Mesenchymal stem cell (in vitro differentiated cells and primary cell): ENCODE measurements at regions not wholly inside any gene's neighbourhood (a gene's known extent, or its start where the extent isn't known, plus 50 kb on each side); places are given as distances from the start of the nearest gene placed in this dataset.
"Not testable (repeated sequence)": the region's sequence is repeated elsewhere in the genome, so short reads cannot be mapped to it uniquely, and the experiment has no call there.

ENCODE experiments used
- DNase-seq: peaks from one replicate; pipeline ENCODE4 v3.0.0-alpha.2; 2013
- H2AFZ ChIP-seq: one replicate; pipeline ENCODE4 v1.6.1; 2013; ENCODE audit warnings: low read depth, mild to moderate bottlenecking, control low read depth, inconsistent platforms, low read length, moderate library complexity
- H2AK5ac ChIP-seq: 2 replicates; pipeline ENCODE4 v1.6.1; 2013; ENCODE audit warnings: low read length, moderate library complexity, mild to moderate bottlenecking, inconsistent platforms; ENCODE audit not compliant: severe bottlenecking
- H2BK120ac ChIP-seq: one replicate; pipeline ENCODE4 v1.6.1; 2013; ENCODE audit warnings: low read depth, mild to moderate bottlenecking, inconsistent platforms, low read length, moderate library complexity
- H2BK12ac ChIP-seq, 2 experiments: one replicate each; pipeline ENCODE4 v1.6.1; 2013; ENCODE audit warnings: inconsistent platforms in 2 of 2, low read length in 2 of 2, mild to moderate bottlenecking in 2 of 2, moderate library complexity in 2 of 2, control low read depth in 1 of 2
- H2BK15ac ChIP-seq: one replicate; pipeline ENCODE4 v1.6.1; 2013; ENCODE audit warnings: mild to moderate bottlenecking, low read depth, inconsistent platforms; ENCODE audit not compliant: poor library complexity, severe bottlenecking
- H2BK5ac ChIP-seq: 2 replicates; pipeline ENCODE4 v1.6.1; 2013; ENCODE audit warnings: low read depth, mild to moderate bottlenecking, low read length, control low read depth, inconsistent platforms; ENCODE audit not compliant: poor library complexity, severe bottlenecking
- H3K14ac ChIP-seq, 2 experiments: one replicate each; pipeline ENCODE4 v1.6.1; 2013; ENCODE audit warnings: inconsistent platforms in 2 of 2, low read length in 2 of 2, control low read depth in 1 of 2, mild to moderate bottlenecking in 1 of 2, moderate library complexity in 1 of 2
- H3K18ac ChIP-seq, 2 experiments: one replicate each; pipeline ENCODE4 v1.6.1; 2013; ENCODE audit warnings: inconsistent platforms in 2 of 2, low read length in 2 of 2, control low read depth in 1 of 2, low read depth in 1 of 2, mild to moderate bottlenecking in 1 of 2
- H3K23ac ChIP-seq, 2 experiments: one replicate each; pipeline ENCODE4 v1.6.1; 2013; ENCODE audit warnings: inconsistent platforms in 2 of 2, low read length in 2 of 2, mild to moderate bottlenecking in 2 of 2, moderate library complexity in 2 of 2, control low read depth in 1 of 2
- H3K27ac ChIP-seq: 2 replicates; pipeline ENCODE4 v1.5.1; 2013; ENCODE audit warnings: mild to moderate bottlenecking, moderate library complexity, low read length, control low read depth, inconsistent platforms; ENCODE audit not compliant: poor library complexity, severe bottlenecking
- H3K27me3 ChIP-seq, 2 experiments: 2 replicates each; pipeline versions ENCODE4 v1.6.1 to v1.7.0; 2013; ENCODE audit warnings: low read length in 2 of 2, mild to moderate bottlenecking in 2 of 2, moderate library complexity in 2 of 2, control low read depth in 1 of 2, inconsistent platforms in 1 of 2; ENCODE audit not compliant: control insufficient read depth in 1 of 2, insufficient read depth in 1 of 2
- H3K36me3 ChIP-seq, 2 experiments: 2 replicates each; pipeline versions ENCODE4 v1.6.1 to v1.7.0; 2013; ENCODE audit warnings: low read length in 2 of 2, control low read depth in 1 of 2, inconsistent platforms in 1 of 2, low read depth in 1 of 2, mild to moderate bottlenecking in 1 of 2; ENCODE audit not compliant: insufficient read depth in 2 of 2, control insufficient read depth in 1 of 2
- H3K4ac ChIP-seq, 2 experiments: one replicate each; pipeline ENCODE4 v1.6.1; 2013; ENCODE audit warnings: inconsistent platforms in 2 of 2, low read length in 2 of 2, mild to moderate bottlenecking in 2 of 2, moderate library complexity in 2 of 2, control low read depth in 1 of 2, low read depth in 1 of 2
- H3K4me1 ChIP-seq: 2 replicates; pipeline ENCODE4 v1.6.1; 2013; ENCODE audit warnings: low read depth, low read length, control low read depth; ENCODE audit not compliant: control insufficient read depth, insufficient read depth
- H3K4me2 ChIP-seq: 2 replicates; pipeline ENCODE4 v1.6.1; 2013; ENCODE audit warnings: low read length, mild to moderate bottlenecking, inconsistent platforms; ENCODE audit not compliant: poor library complexity, severe bottlenecking
- H3K4me3 ChIP-seq, 2 experiments: 2 replicates each; pipeline versions ENCODE4 v1.5.1 to v1.7.0; 2013; ENCODE audit warnings: low read length in 2 of 2, mild to moderate bottlenecking in 2 of 2, control low read depth in 1 of 2, low read depth in 1 of 2; ENCODE audit not compliant: insufficient read depth in 1 of 2
- H3K79me1 ChIP-seq: replicated peaks from 2 replicates; pipeline ENCODE4 v1.6.1; 2013; ENCODE audit warnings: mild to moderate bottlenecking, control low read depth, low read length, inconsistent platforms; ENCODE audit not compliant: poor library complexity, severe bottlenecking
- H3K9ac ChIP-seq: 2 replicates; pipeline ENCODE4 v1.7.0; 2013; ENCODE audit warnings: mild to moderate bottlenecking, low read length, moderate library complexity
- H3K9me3 ChIP-seq: 2 replicates; pipeline ENCODE4 v1.7.0; 2013; ENCODE audit warnings: mild to moderate bottlenecking, low read length; ENCODE audit not compliant: control insufficient read depth
- H4K8ac ChIP-seq: one replicate; pipeline ENCODE4 v1.6.1; 2013; ENCODE audit warnings: inconsistent platforms, mild to moderate bottlenecking, low read length, moderate library complexity
- H4K91ac ChIP-seq: one replicate; pipeline ENCODE4 v1.6.1; 2013; ENCODE audit warnings: mild to moderate bottlenecking, low read length, inconsistent platforms
- WGBS: methylation state at CpG from one replicate; pipeline ENCODE4 v1.1.7; 2013; ENCODE audit warnings: mixed read lengths; 5-methylcytosine and 5-hydroxymethylcytosine counted together

GRCh38 chr9:88880199-88880598 lies 111.1 kb upstream of the S1PR3 start:
- Histone ChIP-seq H2BK120ac (no peak overlapping the region), H2BK5ac (no peak overlapping the region), H2AFZ (no peak overlapping the region), H3K27ac (no peak overlapping the region), H3K9ac (no peak overlapping the region), H3K4me2 (no peak overlapping the region), H4K8ac (no peak overlapping the region), H2AK5ac (no peak overlapping the region), H3K18ac (no peak overlapping the region), H3K9me3 (no peaks in the 10 kb centered on the region), H3K4ac (no peak overlapping the region), H2BK15ac (no peak overlapping the region), H3K36me3 (no peaks in the 10 kb centered on the region), H3K27me3 (no peaks in the 10 kb centered on the region), H3K23ac (no peak overlapping the region), H3K79me1 (no peaks in the 10 kb centered on the region), H3K4me1 (peaks cover 2% of the 10 kb centered on the region), H3K4me3 (no peak overlapping the region), H2BK12ac (no peak overlapping the region), H4K91ac (peak overlapping the region; percentile 11), H3K14ac (no peak overlapping the region)
- no peak for DNase-seq
- 70% methylated on average over 8 of the region's 8 CpGs for WGBS

GRCh38 chr9:88884291-88884690 lies 107.0 kb upstream of the S1PR3 start:
- not testable (repeated sequence) for H2AFZ ChIP-seq, H3K23ac ChIP-seq, DNase-seq, H3K18ac ChIP-seq, H3K4me1 ChIP-seq, H2BK5ac ChIP-seq, H4K91ac ChIP-seq, H3K4me2 ChIP-seq, H2BK15ac ChIP-seq, H3K27me3 ChIP-seq, H2BK120ac ChIP-seq, H3K14ac ChIP-seq, H3K4ac ChIP-seq, H3K4me3 ChIP-seq, H3K9me3 ChIP-seq, H3K9ac ChIP-seq, H4K8ac ChIP-seq, H3K36me3 ChIP-seq, H2AK5ac ChIP-seq, H2BK12ac ChIP-seq, H3K79me1 ChIP-seq, H3K27ac ChIP-seq
- no CpG with 5 or more reads among the region's 1 CpG for WGBS

DNA sequence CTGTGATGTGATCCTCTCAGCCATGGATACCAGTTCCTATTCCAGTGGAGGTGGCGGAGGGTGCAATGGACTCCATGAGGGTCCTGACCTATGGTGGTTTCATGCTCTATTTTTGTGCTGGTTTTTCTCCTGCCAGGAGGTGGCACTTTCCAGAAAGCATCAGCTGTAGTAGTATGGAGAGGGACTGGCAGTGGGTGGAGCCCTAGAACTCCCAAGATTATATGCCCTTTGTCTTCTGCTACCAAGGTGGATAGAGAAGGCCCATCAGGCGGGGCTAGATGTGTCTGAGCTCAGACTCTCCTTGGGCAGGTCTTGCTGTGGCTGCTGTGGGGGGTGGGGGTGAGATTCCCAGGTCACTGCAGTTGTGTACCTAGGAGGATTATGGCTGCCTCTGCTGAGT lies 104.5 kb upstream of the S1PR3 start:
- H3K23ac ChIP-seq, H3K4ac ChIP-seq, H3K9me3 ChIP-seq, H3K4me1 ChIP-seq, H3K79me1 ChIP-seq, H3K9ac ChIP-seq, H3K4me2 ChIP-seq, H3K36me3 ChIP-seq, H4K91ac ChIP-seq, H3K4me3 ChIP-seq, H2AFZ ChIP-seq, H2AK5ac ChIP-seq, H3K14ac ChIP-seq, H4K8ac ChIP-seq, H3K27ac ChIP-seq, H3K27me3 ChIP-seq, H2BK5ac ChIP-seq, H2BK15ac ChIP-seq, H2BK12ac ChIP-seq, DNase-seq, H2BK120ac ChIP-seq: not testable (repeated sequence)
- H3K18ac ChIP-seq: peak overlapping the region in 1 of 2 experiments; percentile 24
- WGBS: 0% methylated on average over 1 of the region's 2 CpGs

- no peak overlapping the region for H3K9ac ChIP-seq
Measured at GRCh38 chr9:88889386-88889785, 101.9 kb upstream of the S1PR3 start.

More at GRCh38 chr9:88889386-88889785, 101.9 kb upstream of the S1PR3 start:
- H3K14ac ChIP-seq: peak overlapping the region in 1 of 2 experiments; percentile 60
- H3K18ac ChIP-seq: no peak overlapping the region
- H3K4me3 ChIP-seq: no peak overlapping the region
- no peak overlapping the region for H2AK5ac ChIP-seq
- H4K8ac ChIP-seq: peak overlapping the region; percentile 39
- whole genome bisulfite sequencing: 81% methylated on average over 4 of the region's 4 CpGs
- no peak overlapping the region for H4K91ac ChIP-seq
- no peak overlapping the region for H3K23ac ChIP-seq
- no peak overlapping the region for H2BK15ac ChIP-seq
- H3K4me2 ChIP-seq: no peak overlapping the region
- H2BK5ac ChIP-seq: no peak overlapping the region
- H2AFZ ChIP-seq: no peak overlapping the region
- H3K79me1 ChIP-seq: no peaks in the 10 kb centered on the region
- peaks cover 5% of the 10 kb centered on the region for H3K9me3 ChIP-seq
- no peak overlapping the region for H2BK120ac ChIP-seq
- no peak for DNase-seq
- no peaks in the 10 kb centered on the region for H3K36me3 ChIP-seq
- peaks cover 8% of the 10 kb centered on the region for H3K4me1 ChIP-seq
- no peak overlapping the region for H3K27ac ChIP-seq
- H2BK12ac ChIP-seq: no peak overlapping the region
- H3K4ac ChIP-seq: no peak overlapping the region
- peaks cover 0 to 6% of the 10 kb centered on the region in 2 experiments for H3K27me3 ChIP-seq
